ENCODE measurements at regions not wholly inside any gene's neighbourhood (a gene's known extent, or its start where the extent isn't known, plus 50 kb on each side); places are given as distances from the start of the nearest gene placed in this dataset.

- Histone ChIP-seq H3K27me3 (ENCODE audit: control insufficient read depth in 2 of 2, insufficient read depth in 2 of 2, low read length in 2 of 2) (no peaks in the 10 kb centered on the region), H3K79me2 (ENCODE audit: control insufficient read depth, insufficient read depth, low read length) (no peaks in the 10 kb centered on the region), H3K36me3 (ENCODE audit: control insufficient read depth in 2 of 2, extremely low read depth in 1 of 2, insufficient read depth in 2 of 2, low read length in 2 of 2) (no peaks in the 10 kb centered on the region), H2AFZ (ENCODE audit: low read depth, low read length) (no peak overlapping the region), H3K9me3 (replicated peaks; ENCODE audit: control insufficient read depth, insufficient read depth, low read length) (no peaks in the 10 kb centered on the region), H4K20me1 (replicated peaks; ENCODE audit: control insufficient read depth, extremely low read depth, insufficient read depth, low read length) (no peaks in the 10 kb centered on the region), H3K4me3 (replicated peaks in 1 of 3; ENCODE audit: insufficient read depth in 1 of 3, low read depth in 1 of 3, low read length in 3 of 3) (no peak overlapping the region), H3K9ac (replicated peaks; ENCODE audit: extremely low read depth, insufficient read depth, low read length) (no peak overlapping the region), H3K9me1 (replicated peaks; ENCODE audit: control insufficient read depth, extremely low read depth, insufficient read depth, low read length) (no peaks in the 10 kb centered on the region), H3K4me2 (ENCODE audit: insufficient read depth, low read length) (no peak overlapping the region), H3K4me1 (ENCODE audit: control insufficient read depth, extremely low read depth, insufficient read depth, low read length) (no peaks in the 10 kb centered on the region), H3K27ac (ENCODE audit: insufficient read depth, low read depth, low read length) (no peak overlapping the region)
- no peak for TF ChIP-seq JUN (IDR thresholded peaks at IDR 0.05; ENCODE audit: borderline replicate concordance, insufficient read depth, insufficient read length, low read depth)
- TF ChIP-seq POLR2AphosphoS5 (IDR thresholded peaks at IDR 0.05; ENCODE audit: insufficient read depth, low read depth, low read length): no peak
- TF ChIP-seq GATA2 (IDR thresholded peaks at IDR 0.05; ENCODE audit: insufficient read depth, insufficient read length, low read depth, low read length): no peak
- CTCF ChIA-PET: no interaction called here
- FAIRE-seq (no peak), DNase-seq (ENCODE audit: low read depth, low spot score) (no peak)
- POLR2A ChIA-PET: no interaction called here
- intact Hi-C loops (cut with micrococcal nuclease): no loop called here
- no TSS peak for BruUV-seq (replicated peaks)
- dilution Hi-C loops (cut with MboI; ENCODE audit: extremely low pct_ligation_motif_present, low sequenced_read_pairs): no loop called here
Observed at GRCh38 chr9:109699019-109699418, 81.0 kb upstream of the PALM2AKAP2 start.

- no peak overlapping the region for H3K27ac ChIP-seq (ENCODE audit: insufficient read depth, low read depth, low read length)
- H2AFZ ChIP-seq (ENCODE audit: low read depth, low read length): no peak overlapping the region
- FAIRE-seq: no peak
- dilution Hi-C loops (cut with MboI; ENCODE audit: extremely low pct_ligation_motif_present, low sequenced_read_pairs) (no loop called here), intact Hi-C loops (cut with micrococcal nuclease) (no loop called here)
- no peaks in the 10 kb centered on the region for H3K27me3 ChIP-seq (ENCODE audit: control insufficient read depth in 2 of 2, insufficient read depth in 2 of 2, low read length in 2 of 2)
- no peak overlapping the region for H3K4me2 ChIP-seq (ENCODE audit: insufficient read depth, low read length)
- ChIA-PET CTCF (no interaction called here), POLR2A (no interaction called here)
- H3K9ac ChIP-seq (replicated peaks; ENCODE audit: extremely low read depth, insufficient read depth, low read length): no peak overlapping the region
- no peak for DNase-seq (ENCODE audit: low read depth, low spot score)
- no peaks in the 10 kb centered on the region for H3K79me2 ChIP-seq (ENCODE audit: control insufficient read depth, insufficient read depth, low read length)
- no TSS peak for BruUV-seq (replicated peaks)
- H4K20me1 ChIP-seq (replicated peaks; ENCODE audit: control insufficient read depth, extremely low read depth, insufficient read depth, low read length): no peaks in the 10 kb centered on the region
- TF ChIP-seq POLR2A (IDR thresholded peaks at IDR 0.05; ENCODE audit: low read depth, low read length) (no peak), MYC (IDR thresholded peaks at IDR 0.05; ENCODE audit: low read depth, low read length) (no peak)
- no peaks in the 10 kb centered on the region for H3K9me3 ChIP-seq (replicated peaks; ENCODE audit: control insufficient read depth, insufficient read depth, low read length)
- H3K4me1 ChIP-seq (ENCODE audit: control insufficient read depth, extremely low read depth, insufficient read depth, low read length): no peaks in the 10 kb centered on the region
- H3K36me3 ChIP-seq (ENCODE audit: control insufficient read depth in 2 of 2, extremely low read depth in 1 of 2, insufficient read depth in 2 of 2, low read length in 2 of 2): no peaks in the 10 kb centered on the region
- no peaks in the 10 kb centered on the region for H3K9me1 ChIP-seq (replicated peaks; ENCODE audit: control insufficient read depth, extremely low read depth, insufficient read depth, low read length)
- no peak overlapping the region for H3K4me3 ChIP-seq (replicated peaks in 1 of 3; ENCODE audit: insufficient read depth in 1 of 3, low read depth in 1 of 3, low read length in 3 of 3)
Observed at GRCh38 chr9:109704546-109704945, 75.5 kb upstream of the PALM2AKAP2 start.

Measured in endothelial cell of umbilical vein (primary cell).